ENCODE measurements at regions not wholly inside any gene's neighbourhood (a gene's known extent, or its start where the extent isn't known, plus 50 kb on each side); places are given as distances from the start of the nearest gene placed in this dataset.

DNA sequence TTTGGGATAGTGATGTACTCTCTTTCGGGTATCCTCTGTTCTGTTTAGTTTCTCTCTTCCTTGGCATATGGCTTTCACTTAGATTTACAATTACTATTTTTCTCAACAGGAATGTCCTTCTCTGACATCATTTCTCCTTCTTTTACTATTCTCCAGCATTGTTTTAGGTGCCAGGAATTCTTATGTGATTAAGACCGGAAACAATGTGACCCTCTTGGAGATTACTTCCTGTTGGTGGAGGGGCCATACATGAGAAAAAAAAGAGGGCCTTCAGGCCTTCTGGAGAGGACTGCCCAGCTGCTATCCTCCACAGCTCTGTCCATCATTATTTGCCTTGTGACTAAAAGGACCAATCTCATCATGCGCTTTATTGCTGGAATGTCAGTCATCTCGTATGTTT, 50.4 kb upstream of the ADAMTS5 start:
- TF ChIP-seq CTCF (IDR thresholded peaks at IDR 0.05; ENCODE audit: extremely low read depth in 1 of 2, insufficient read depth in 1 of 2, low read depth in 1 of 2, low read length in 2 of 2) (no peak), POLR2A (IDR thresholded peaks at IDR 0.05; ENCODE audit: low read depth, low read length) (no peak), MYC (IDR thresholded peaks at IDR 0.05; ENCODE audit: low read depth, low read length) (no peak), MAX (IDR thresholded peaks at IDR 0.05; ENCODE audit: insufficient read depth, insufficient read length) (no peak), JUN (IDR thresholded peaks at IDR 0.05; ENCODE audit: borderline replicate concordance, insufficient read depth, insufficient read length, low read depth) (no peak), EZH2 (IDR thresholded peaks at IDR 0.05; ENCODE audit: borderline replicate concordance, low read depth, low read length, severe bottlenecking) (no peak), POLR2AphosphoS5 (IDR thresholded peaks at IDR 0.05; ENCODE audit: insufficient read depth, low read depth, low read length) (no peak)
